GM12891 (cell line): ENCODE measurements at regions not wholly inside any gene's neighbourhood (a gene's known extent, or its start where the extent isn't known, plus 50 kb on each side); places are given as distances from the start of the nearest gene placed in this dataset.

Source experiments
- POLR2A ChIP-seq: IDR thresholded peaks from 2 replicates; pipeline ENCODE4 v1.6.1; 2011; ENCODE audit warnings: low read depth, low read length, control low read depth
- POLR2AphosphoS5 ChIP-seq: IDR thresholded peaks from 2 replicates; pipeline ENCODE4 v1.6.1; 2011; ENCODE audit warnings: low read depth, low read length, control low read depth
- TAF1 ChIP-seq: IDR thresholded peaks from 2 replicates; pipeline ENCODE4 v1.6.1; 2011; ENCODE audit warnings: low read depth, low read length, control low read depth

- no peak for TF ChIP-seq TAF1
- TF ChIP-seq POLR2AphosphoS5: no peak
- TF ChIP-seq POLR2A: no peak
Observed at GRCh38 chr9:27847818-27848217, 274.5 kb upstream of the C9orf72 start.
